NCI-H2227 (cell line): ENCODE measurements at regions not wholly inside any gene's neighbourhood (a gene's known extent, or its start where the extent isn't known, plus 50 kb on each side); places are given as distances from the start of the nearest gene placed in this dataset.
A peak's percentile ranks its signal among the peaks of the same experiment; 100 is the strongest.
"Not testable (repeated sequence)": the region's sequence is repeated elsewhere in the genome, so short reads cannot be mapped to it uniquely, and the experiment has no call there.

Experiments used
- DNase-seq: peaks from one replicate; lab custom pipeline; 2025; ENCODE audit not compliant: unreplicated experiment; lab: John Stamatoyannopoulos, UW

DNA sequence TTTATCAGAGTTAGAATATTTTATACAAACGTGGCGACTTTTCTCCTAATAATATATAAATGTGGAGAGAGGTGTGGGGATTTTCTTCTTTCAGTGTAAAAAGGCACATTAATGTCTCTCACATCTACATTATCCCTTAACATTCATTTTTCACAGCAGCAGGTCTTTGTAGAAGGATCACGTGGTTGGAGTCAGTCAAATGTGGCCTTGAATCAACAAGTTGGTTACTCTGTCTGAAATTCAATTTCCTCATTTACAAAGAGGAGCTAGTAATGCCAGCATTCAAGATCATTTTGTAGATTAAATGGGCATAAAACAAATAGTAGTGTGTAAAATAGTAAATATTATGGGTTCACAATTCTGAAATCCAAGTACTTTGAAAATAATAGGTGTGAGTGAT is 183.1 kb upstream of the SEMA3E start:
- DNase-seq = no peak

GRCh38 chr7:83827036-83827435 is 178.1 kb upstream of the SEMA3E start:
- DNase-seq = no peak

GRCh38 chr7:83824214-83824613 is 175.3 kb upstream of the SEMA3E start:
- no peak for DNase-seq

DNA sequence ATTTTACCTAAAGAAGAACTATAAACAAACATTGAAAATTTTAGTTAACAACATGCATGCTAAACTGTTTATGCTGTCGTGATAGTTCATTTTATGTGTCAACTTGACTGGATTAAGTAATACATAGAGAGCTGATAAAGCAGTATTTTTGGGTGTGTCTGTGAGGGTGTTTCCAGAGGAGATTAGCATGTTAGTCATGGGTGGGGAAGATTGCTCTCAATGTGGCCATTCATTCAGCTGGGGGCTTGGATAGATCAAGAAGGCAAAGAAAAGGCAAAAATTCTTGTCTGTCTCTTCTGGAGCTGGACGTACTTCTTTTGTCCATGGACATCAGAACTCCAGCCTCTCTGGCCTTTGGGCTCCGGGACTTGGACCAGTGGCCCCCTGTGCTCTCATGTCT is 172.9 kb upstream of the SEMA3E start:
- no peak for DNase-seq

GRCh38 chr7:83820641-83821040 is 171.7 kb upstream of the SEMA3E start:
- no peak for DNase-seq

DNA sequence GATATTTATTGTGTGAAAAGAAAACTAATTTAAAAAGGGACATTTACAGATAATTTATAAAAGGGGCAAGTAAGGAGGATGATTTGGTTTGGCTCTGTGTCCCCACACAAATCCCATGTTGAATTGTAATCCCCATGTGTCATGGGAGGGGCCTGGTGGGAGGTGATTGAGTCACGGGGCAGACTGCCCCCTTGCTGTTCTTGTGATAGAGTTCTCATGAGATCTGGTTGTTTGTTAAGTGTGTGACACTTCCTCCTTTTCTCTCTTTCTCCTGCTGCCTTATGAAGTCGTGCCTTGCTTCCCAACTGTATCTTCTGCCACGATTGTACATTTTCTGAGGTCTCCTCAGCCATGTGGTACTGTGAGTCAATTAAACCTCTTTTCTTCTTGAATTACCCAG is 171.0 kb upstream of the SEMA3E start:
- no peak for DNase-seq

GRCh38 chr7:83814480-83814879 is 165.5 kb upstream of the SEMA3E start:
- DNase-seq = no peak

DNA sequence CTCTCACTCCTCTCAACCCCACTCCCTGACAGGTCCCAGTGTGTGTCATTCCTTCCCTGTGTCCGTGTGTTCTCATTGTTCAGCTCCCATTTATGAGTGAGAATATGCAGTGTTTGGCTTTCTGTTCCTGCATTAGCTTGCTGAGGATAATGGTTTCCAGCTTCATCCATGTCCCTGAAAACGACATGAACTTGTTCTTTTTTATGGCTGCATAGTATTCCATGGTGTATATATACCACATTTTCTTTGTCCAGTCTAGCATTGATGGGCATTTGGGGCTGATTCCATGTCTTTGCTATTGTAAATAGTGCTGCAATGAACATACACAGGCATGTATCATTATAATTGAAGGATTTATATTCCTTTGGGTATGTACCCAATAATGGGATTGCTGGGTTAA is 163.6 kb upstream of the SEMA3E start:
- DNase-seq = not testable (repeated sequence)

GRCh38 chr7:83808982-83809381 is 160.0 kb upstream of the SEMA3E start:
- no peak for DNase-seq

DNA sequence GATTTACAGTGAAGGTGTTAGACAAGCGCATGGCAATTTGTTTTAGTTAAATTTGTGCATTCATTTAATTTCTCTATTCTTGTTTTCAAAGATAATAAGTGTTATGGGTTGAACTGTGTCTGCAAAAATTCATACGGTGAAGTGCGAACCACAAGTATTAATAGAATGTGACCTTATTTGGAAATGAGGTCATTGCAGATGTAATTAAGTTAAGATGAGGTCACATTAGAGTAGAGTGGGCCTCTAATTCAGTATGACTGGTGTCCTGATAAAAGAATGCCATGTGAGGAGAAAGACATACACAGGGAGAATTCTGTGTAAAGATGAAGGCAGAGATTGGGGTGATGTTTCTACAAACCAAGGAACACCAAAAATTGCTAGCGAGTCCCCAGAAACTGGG is 158.8 kb upstream of the SEMA3E start:
- no peak for DNase-seq

- peak; percentile 38 for DNase-seq
These were observed 157.6 kb upstream of the SEMA3E start for GRCh38 chr7:83806538-83806937.

- no peak for DNase-seq
These were observed 150.4 kb upstream of the SEMA3E start for GRCh38 chr7:83799333-83799732.

DNA sequence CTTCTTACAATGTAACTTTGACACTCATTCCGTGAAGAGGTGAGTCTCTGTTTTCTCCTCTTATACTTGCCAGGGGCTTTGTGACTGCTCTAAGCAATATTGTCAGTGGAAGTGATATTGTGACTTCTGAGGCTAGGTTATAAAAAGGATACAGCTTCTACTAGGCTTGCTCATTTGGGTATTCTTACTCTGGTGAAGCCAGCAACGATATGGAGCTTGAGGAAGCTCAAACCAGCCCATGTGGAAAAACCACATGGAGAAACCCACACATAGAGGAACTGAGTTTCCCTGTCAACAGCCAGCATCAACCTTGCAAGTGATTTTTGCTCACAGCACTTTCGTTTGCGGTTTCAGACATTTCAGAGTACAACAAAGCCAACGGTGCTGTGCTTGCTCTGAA is 149.6 kb upstream of the SEMA3E start:
- DNase-seq = no peak

- no peak for DNase-seq
These were observed 147.8 kb upstream of the SEMA3E start for GRCh38 chr7:83796760-83797159.

DNA sequence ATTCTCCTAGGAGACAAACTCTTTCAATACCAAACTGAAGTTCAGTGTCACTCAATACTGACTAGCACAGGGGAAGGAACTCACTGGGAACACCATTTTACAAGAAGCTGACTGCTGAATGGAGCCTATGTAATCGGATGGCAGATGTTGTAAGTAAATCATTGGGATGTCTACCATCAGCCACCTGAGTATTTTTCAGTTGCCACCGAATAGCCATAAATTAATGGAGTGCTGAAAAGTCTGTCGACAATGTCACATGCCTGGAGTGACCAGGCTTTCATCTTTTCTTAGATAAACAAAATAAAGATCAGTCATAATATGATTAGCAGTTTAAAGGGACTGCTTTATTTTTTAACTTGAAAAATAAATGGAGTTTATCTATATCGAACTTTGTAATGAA is 145.9 kb upstream of the SEMA3E start:
- peak; percentile 42 for DNase-seq

DNA sequence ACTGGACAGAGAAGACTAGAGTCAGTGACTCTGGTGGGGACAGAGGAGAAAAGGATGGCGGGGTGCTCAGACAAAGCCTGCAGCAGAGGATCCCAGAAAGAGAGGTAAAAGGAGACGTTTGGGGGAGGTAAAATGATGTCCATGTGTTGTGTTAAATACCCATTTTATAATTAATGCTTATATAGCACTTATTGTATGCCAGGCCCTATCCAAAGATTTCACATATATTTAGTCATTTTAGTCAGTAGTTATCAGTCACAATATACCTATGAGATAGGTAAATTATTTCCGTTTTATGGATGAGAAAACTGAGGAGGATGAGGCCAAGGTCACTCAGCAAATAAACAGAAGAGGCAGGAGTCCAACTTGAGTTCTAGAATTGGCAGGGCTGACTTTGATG is 144.6 kb upstream of the SEMA3E start:
- no peak for DNase-seq

DNA sequence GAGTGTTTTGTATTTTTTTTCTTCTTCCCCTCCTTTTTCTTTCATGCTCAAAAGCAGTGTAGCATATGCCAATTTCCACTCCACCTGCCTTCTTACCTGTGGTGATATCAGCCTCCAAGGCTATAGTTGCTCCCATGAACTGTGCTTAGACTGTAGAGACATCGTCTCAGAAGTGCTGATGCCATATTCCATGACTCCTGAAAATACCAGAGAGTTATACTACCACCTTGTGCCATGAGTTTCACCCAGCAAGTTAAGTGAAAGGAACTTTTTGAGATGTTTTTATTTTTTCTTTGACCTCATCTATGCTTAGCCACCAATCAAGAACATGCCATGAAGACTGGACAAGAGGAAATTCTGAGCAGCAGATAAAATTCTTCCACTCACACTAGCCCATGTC is 142.8 kb upstream of the SEMA3E start:
- no peak for DNase-seq

DNA sequence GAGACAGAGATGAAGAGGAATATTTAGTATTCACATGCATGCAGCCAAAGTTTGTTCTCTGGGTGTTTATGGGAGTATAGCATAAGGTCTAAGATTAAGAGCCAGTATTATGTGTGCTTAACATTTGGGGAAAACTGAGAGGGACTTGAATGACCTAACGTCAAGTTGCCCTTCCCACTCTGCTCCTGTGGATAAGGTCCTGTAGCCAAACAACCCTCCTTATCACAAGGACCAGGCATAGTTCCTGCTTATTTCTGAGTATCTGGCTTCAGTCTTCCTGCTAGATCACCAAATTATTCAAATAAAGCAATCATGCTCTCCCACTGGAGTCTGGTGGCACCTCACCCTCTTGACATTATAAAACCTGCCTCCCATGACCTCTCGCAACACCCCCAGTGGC is 137.9 kb upstream of the SEMA3E start:
- DNase-seq = no peak

GRCh38 chr7:83782628-83783027 is 133.7 kb upstream of the SEMA3E start:
- DNase-seq = no peak

DNA sequence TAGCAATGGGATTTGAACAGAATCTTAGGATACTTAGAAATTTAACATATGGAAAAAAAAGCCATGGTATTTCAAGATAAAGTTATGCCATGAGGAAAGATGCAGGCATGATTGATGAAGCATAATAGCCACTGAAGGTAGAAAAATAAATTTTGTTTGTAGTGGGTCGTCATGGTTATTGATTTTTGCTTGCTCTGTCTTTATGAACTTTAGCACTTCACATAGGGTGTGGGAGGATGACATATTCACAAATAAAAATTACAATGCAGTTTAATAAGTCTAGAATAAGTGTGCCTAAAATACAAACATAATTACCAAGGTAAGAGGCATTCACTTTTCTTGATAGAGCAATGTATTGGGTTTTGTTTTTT is 129.1 kb upstream of the SEMA3E start:
- no peak for DNase-seq

- no peak for DNase-seq
These were observed 128.6 kb upstream of the SEMA3E start for GRCh38 chr7:83777406-83778072.

DNA sequence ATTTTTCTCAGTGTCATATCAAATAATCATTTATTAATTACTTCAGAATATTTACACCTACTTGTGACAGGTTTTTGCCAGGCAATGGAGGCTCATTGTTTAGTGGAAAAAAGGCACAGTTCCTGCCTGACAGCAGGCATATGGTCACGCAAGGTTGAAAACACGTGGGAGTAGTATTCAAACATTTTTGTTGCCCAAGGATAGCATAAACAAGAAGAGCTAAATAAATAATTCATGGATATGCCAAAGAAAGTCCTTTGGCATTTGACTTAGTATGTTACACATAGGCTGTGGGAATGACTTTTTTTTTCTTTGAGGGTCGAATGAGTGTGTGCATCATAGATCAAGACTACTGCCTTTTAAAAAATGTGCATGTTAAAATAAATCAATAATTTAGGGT is 120.5 kb upstream of the SEMA3E start:
- no peak for DNase-seq

GRCh38 chr7:83751217-83751616 is 102.3 kb upstream of the SEMA3E start:
- DNase-seq = no peak

GRCh38 chr7:83749495-83749894 is 100.6 kb upstream of the SEMA3E start:
- DNase-seq = no peak
